OCI-LY7 (cell line): ENCODE measurements at regions not wholly inside any gene's neighbourhood (a gene's known extent, or its start where the extent isn't known, plus 50 kb on each side); places are given as distances from the start of the nearest gene placed in this dataset.
A peak's percentile ranks its signal among the peaks of the same experiment; 100 is the strongest.

Experiments
- BruUV-seq: library from RNA; stranded (reverse); fragments of 400-500 nt; replicated peaks from 2 replicates; lab custom pipeline; 2021; lab: Mats Ljungman, UMichigan
- CTCF ChIA-PET: fragments of 300-600 bp; sonication (Branson Sonifier 250); formaldehyde crosslinking; loops from one replicate; lab custom pipeline; 2022; ENCODE audit warnings: antibody characterized with exemption; ENCODE audit not compliant: unreplicated experiment; lab: Charles Lee
- POLR2A ChIA-PET: fragments of 300-600 bp; sonication (Branson Sonifier 250); formaldehyde crosslinking; loops from one replicate; lab custom pipeline; 2022; ENCODE audit warnings: antibody characterized with exemption; lab: Charles Lee
- DNase-seq: peaks from one replicate; pipeline ENCODE4 v3.0.0-alpha.2; 2015; ENCODE audit warnings: low spot score
- H2AFZ ChIP-seq: fragments of 200-600 bp; sonication (generic), shearing (Covaris generic); 2 replicates; pipeline ENCODE4 v1.6.1; 2014; ENCODE audit warnings: mild to moderate bottlenecking, antibody characterized with exemption, low read length, moderate library complexity
- H3K27ac ChIP-seq: fragments of 200-600 bp; sonication (generic); 2 replicates; pipeline ENCODE4 v1.5.1; 2014; ENCODE audit warnings: mixed run types, low read depth, mild to moderate bottlenecking, moderate library complexity, low read length, inconsistent platforms; ENCODE audit not compliant: poor library complexity, severe bottlenecking
- H3K36me3 ChIP-seq: fragments of 200-600 bp; sonication (generic); 2 replicates; pipeline ENCODE4 v1.6.1; 2014; ENCODE audit warnings: mild to moderate bottlenecking, antibody characterized with exemption, low read length, moderate library complexity, mixed read lengths; ENCODE audit not compliant: insufficient read depth
- H3K4me1 ChIP-seq: fragments of 200-600 bp; sonication (generic); 2 replicates; pipeline ENCODE4 v1.5.1; 2014; ENCODE audit warnings: mild to moderate bottlenecking, low read length; ENCODE audit not compliant: insufficient read depth, poor library complexity, severe bottlenecking
- H3K4me2 ChIP-seq: fragments of 200-600 bp; sonication (generic); 2 replicates; pipeline ENCODE4 v1.6.1; 2014; ENCODE audit warnings: mild to moderate bottlenecking, low read length
- H3K4me3 ChIP-seq: fragments of 200-600 bp; sonication (generic); 2 replicates; pipeline ENCODE4 v1.5.1; 2014; ENCODE audit warnings: mild to moderate bottlenecking, low read depth, low read length; ENCODE audit not compliant: poor library complexity, severe bottlenecking
- H3K79me2 ChIP-seq: fragments of 200-600 bp; sonication (generic); 2 replicates; pipeline ENCODE4 v1.6.1; 2016; ENCODE audit warnings: low read depth, mild to moderate bottlenecking, low read length, moderate library complexity, mixed read lengths; ENCODE audit not compliant: insufficient read depth
- H3K9me2 ChIP-seq: fragments of 200-600 bp; sonication (generic); 2 replicates; pipeline ENCODE4 v1.6.1; 2016; ENCODE audit warnings: mild to moderate bottlenecking, low read length, mixed read lengths; ENCODE audit not compliant: insufficient read depth
- H3K9me3 ChIP-seq: fragments of 200-600 bp; sonication (generic); 2 replicates; pipeline ENCODE4 v1.6.1; 2014; ENCODE audit warnings: mild to moderate bottlenecking, mixed run types, low read length, mixed read lengths
- H4K20me1 ChIP-seq: fragments of 200-600 bp; sonication (generic); 2 replicates; pipeline ENCODE4 v1.6.1; 2014; ENCODE audit warnings: mild to moderate bottlenecking, antibody characterized with exemption, low read length, moderate library complexity, mixed read lengths; ENCODE audit not compliant: insufficient read depth
- CTCF ChIP-seq: fragments of 200-600 bp; sonication (generic); conservative IDR thresholded peaks from 2 replicates; pipeline ENCODE4 v1.5.1; 2014; ENCODE audit warnings: mild to moderate bottlenecking, antibody characterized with exemption, low read length, moderate library complexity, mixed read lengths
- EZH2phosphoT487 ChIP-seq: fragments of 200-600 bp; sonication (generic); IDR thresholded peaks from 2 replicates; pipeline ENCODE4 v1.6.1; 2018; ENCODE audit warnings: low read depth, borderline replicate concordance, mild to moderate bottlenecking, mixed run types, antibody characterized with exemption, low read length, moderate library complexity, mixed read lengths
- intact Hi-C: fragments of 100-400 bp; cut with micrococcal nuclease; formaldehyde crosslinking; loops from one replicate; pipeline ENCODE4 v1.10.0; 2022; ENCODE audit not compliant: unreplicated experiment

GRCh38 chr17:72390675-72391508 lies 270.1 kb downstream of the SOX9 start:
- no peaks in the 10 kb centered on the region for H3K79me2 ChIP-seq
- no TSS peak for BruUV-seq
- CTCF ChIA-PET: no interaction called here

GRCh38 chr17:72392056-72393010 lies 271.5 kb downstream of the SOX9 start:
- DNase-seq: peak; percentile 22
- BruUV-seq: no TSS peak
- Histone ChIP-seq H3K27ac (no peak overlapping the region), H3K36me3 (no peaks in the 10 kb centered on the region), H3K9me3 (no peaks in the 10 kb centered on the region), H2AFZ (no peak overlapping the region), H4K20me1 (no peaks in the 10 kb centered on the region), H3K4me1 (no peaks in the 10 kb centered on the region), H3K79me2 (no peaks in the 10 kb centered on the region), H3K9me2 (no peaks in the 10 kb centered on the region), H3K4me3 (no peak overlapping the region), H3K4me2 (no peak overlapping the region)
- ChIA-PET CTCF (no interaction called here), POLR2A (interaction anchor here (0.7 kb wide), 1 partner anchor 15 kb away, joined by 3 read pairs; no protein-coding TSS in a partner anchor)
- TF ChIP-seq EZH2phosphoT487 (no peak), CTCF (no peak)
- intact Hi-C loops: no loop called here

More at GRCh38 chr17:72390675-72391508, 270.1 kb downstream of the SOX9 start:
- POLR2A ChIA-PET: no interaction called here
- Histone ChIP-seq H3K27ac (no peak overlapping the region), H4K20me1 (no peaks in the 10 kb centered on the region), H3K4me1 (no peaks in the 10 kb centered on the region), H3K4me2 (no peak overlapping the region), H3K9me3 (no peaks in the 10 kb centered on the region), H2AFZ (no peak overlapping the region), H3K36me3 (no peaks in the 10 kb centered on the region), H3K9me2 (no peaks in the 10 kb centered on the region), H3K4me3 (no peak overlapping the region)
- TF ChIP-seq EZH2phosphoT487: no peak
- TF ChIP-seq CTCF: no peak
- intact Hi-C loops: no loop called here
- DNase-seq: no peak
